ENCODE measurements at regions not wholly inside any gene's neighbourhood (a gene's known extent, or its start where the extent isn't known, plus 50 kb on each side); places are given as distances from the start of the nearest gene placed in this dataset.

DNA sequence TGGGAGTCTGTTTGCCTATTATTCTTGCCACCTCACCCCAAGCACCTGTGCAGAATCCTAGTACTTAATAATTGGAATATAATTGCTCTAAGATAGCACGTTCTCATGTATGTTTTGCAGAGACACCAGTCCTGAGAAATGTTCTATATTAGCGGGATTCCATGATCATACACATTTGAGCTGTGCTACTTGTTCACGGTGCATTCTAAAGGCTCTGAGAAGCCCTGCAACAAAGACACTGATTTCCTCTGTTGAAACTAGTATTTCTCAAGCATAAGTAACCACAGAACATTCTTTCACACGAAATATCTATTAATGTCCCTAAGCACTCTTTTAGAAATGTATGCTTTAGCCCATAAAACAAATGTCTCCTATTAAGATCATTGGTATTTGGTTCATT, 109.4 kb downstream of the BARHL2 start:
- H3K4me2 ChIP-seq (ENCODE audit: low read length) = no peak overlapping the region
- H4K20me1 ChIP-seq (ENCODE audit: insufficient read depth) = no peaks in the 10 kb centered on the region
- BruUV-seq (replicated peaks) = no TSS peak
- TF ChIP-seq, protein P1, sequence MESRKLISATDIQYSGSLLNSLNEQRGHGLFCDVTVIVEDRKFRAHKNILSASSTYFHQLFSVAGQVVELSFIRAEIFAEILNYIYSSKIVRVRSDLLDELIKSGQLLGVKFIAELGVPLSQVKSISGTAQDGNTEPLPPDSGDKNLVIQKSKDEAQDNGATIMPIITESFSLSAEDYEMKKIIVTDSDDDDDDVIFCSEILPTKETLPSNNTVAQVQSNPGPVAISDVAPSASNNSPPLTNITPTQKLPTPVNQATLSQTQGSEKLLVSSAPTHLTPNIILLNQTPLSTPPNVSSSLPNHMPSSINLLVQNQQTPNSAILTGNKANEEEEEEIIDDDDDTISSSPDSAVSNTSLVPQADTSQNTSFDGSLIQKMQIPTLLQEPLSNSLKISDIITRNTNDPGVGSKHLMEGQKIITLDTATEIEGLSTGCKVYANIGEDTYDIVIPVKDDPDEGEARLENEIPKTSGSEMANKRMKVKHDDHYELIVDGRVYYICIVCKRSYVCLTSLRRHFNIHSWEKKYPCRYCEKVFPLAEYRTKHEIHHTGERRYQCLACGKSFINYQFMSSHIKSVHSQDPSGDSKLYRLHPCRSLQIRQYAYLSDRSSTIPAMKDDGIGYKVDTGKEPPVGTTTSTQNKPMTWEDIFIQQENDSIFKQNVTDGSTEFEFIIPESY (IDR thresholded peaks at IDR 0.05; ENCODE audit: extremely low read depth, insufficient replicate concordance, low read length) = no peak
- TF ChIP-seq ZFX (IDR thresholded peaks at IDR 0.05) (no peak), ZNF274 (IDR thresholded peaks at IDR 0.05; ENCODE audit: low read depth, low read length) (no peak), CBX3 (IDR thresholded peaks at IDR 0.05; ENCODE audit: low read depth) (no peak), ELF1 (IDR thresholded peaks at IDR 0.05; ENCODE audit: borderline replicate concordance, low read depth) (no peak), POLR2AphosphoS5 (IDR thresholded peaks at IDR 0.05; ENCODE audit: low read depth, low read length) (no peak), YY1 (IDR thresholded peaks at IDR 0.05; ENCODE audit: extremely low read depth, insufficient replicate concordance, low read depth, low read length) (no peak), FOSL1 (IDR thresholded peaks at IDR 0.05; ENCODE audit: low read depth) (no peak), EGR1 (IDR thresholded peaks at IDR 0.05; ENCODE audit: low read depth) (no peak), RAD21 (IDR thresholded peaks at IDR 0.05; ENCODE audit: low read depth) (no peak), JUND (IDR thresholded peaks at IDR 0.05) (no peak), POLR2A (IDR thresholded peaks at IDR 0.05; ENCODE audit: borderline replicate concordance, extremely low read depth, insufficient read depth, insufficient read length) (no peak), EZH2 (IDR thresholded peaks at IDR 0.05) (no peak), EZH2phosphoT487 (IDR thresholded peaks at IDR 0.05; ENCODE audit: borderline replicate concordance) (no peak), TCF7L2 (IDR thresholded peaks at IDR 0.05; ENCODE audit: borderline replicate concordance, extremely low read depth, insufficient read depth, insufficient read length) (no peak), CEBPB (IDR thresholded peaks at IDR 0.05; ENCODE audit: low read depth) (no peak)
- TF ChIP-seq, protein P2, sequence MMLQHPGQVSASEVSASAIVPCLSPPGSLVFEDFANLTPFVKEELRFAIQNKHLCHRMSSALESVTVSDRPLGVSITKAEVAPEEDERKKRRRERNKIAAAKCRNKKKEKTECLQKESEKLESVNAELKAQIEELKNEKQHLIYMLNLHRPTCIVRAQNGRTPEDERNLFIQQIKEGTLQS (IDR thresholded peaks at IDR 0.05) = no peak
- ATAC-seq (no peak), DNase-seq (ENCODE audit: low read depth, low spot score) (no peak)
- intact Hi-C loops (cut with micrococcal nuclease) = no loop called here
- H3K9me3 ChIP-seq (ENCODE audit: control insufficient read depth in 1 of 2, insufficient read depth in 1 of 2, low read depth in 1 of 2, low read length in 2 of 2) = no peaks in the 10 kb centered on the region
- H3K27me3 ChIP-seq (ENCODE audit: insufficient read depth, low read length) = no peaks in the 10 kb centered on the region; the same call in 1 of the 2 replicates
- RAD21 ChIA-PET (ENCODE audit: low non-redundant PET in 1 of 2, low total read pairs in 2 of 2, uncharacterized antibody in 2 of 2, unreplicated experiment in 2 of 2) = no interaction called here
- POLR2A ChIA-PET = no interaction called here
- H3K4me3 ChIP-seq (replicated peaks in 1 of 2; ENCODE audit: low read depth in 1 of 2, low read length in 2 of 2) = no peak overlapping the region
- no peaks in the 10 kb centered on the region for H3K36me3 ChIP-seq (ENCODE audit: control insufficient read depth in 1 of 2, insufficient read depth in 2 of 2, low read length in 2 of 2)
- H3K4me1 ChIP-seq (ENCODE audit: control insufficient read depth in 1 of 2, insufficient read depth in 2 of 2, low read length in 2 of 2) = no peaks in the 10 kb centered on the region
- H3K9me2 ChIP-seq (ENCODE audit: insufficient read depth) = no peaks in the 10 kb centered on the region
- CTCF ChIA-PET = no interaction called here
- no peaks in the 10 kb centered on the region for H3K79me2 ChIP-seq (ENCODE audit: insufficient read depth, low read length)
- H3K27ac ChIP-seq (ENCODE audit: low read depth, low read length) = no peak overlapping the region
- H3K9ac ChIP-seq (ENCODE audit: low read length) = no peak overlapping the region
- no peak overlapping the region for H2AFZ ChIP-seq (ENCODE audit: low read depth, low read length, poor library complexity, severe bottlenecking)
